COR-L47 (cell line): ENCODE measurements at regions not wholly inside any gene's neighbourhood (a gene's known extent, or its start where the extent isn't known, plus 50 kb on each side); places are given as distances from the start of the nearest gene placed in this dataset.
"Not testable (repeated sequence)": the region's sequence is repeated elsewhere in the genome, so short reads cannot be mapped to it uniquely, and the experiment has no call there.

Source experiments
- DNase-seq: peaks from one replicate; lab custom pipeline; 2025; lab: John Stamatoyannopoulos, UW

GRCh38 chr2:155030296-155030695, 331.8 kb downstream of the KCNJ3 start:
- DNase-seq: no peak

GRCh38 chr2:155026651-155027174, 328.2 kb downstream of the KCNJ3 start:
- no peak for DNase-seq

DNA sequence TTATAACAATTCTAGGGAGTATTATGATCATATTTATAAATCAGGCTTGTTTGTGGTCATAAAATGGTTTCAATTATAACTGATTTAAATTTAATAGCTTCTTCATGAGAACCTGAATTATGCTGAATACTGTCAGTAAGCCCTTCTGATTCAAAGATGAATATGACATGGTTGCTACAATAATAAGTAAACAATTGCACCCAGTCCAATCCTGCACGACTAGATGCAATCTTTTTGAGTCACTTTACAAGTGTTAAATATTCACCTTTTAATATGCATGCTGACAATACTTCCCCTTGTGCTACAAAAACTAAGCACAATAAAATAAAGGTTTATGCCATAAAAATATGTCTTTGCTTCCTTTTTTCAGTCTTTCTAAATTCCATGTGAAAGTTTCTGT, 325.2 kb downstream of the KCNJ3 start:
- DNase-seq: no peak

DNA sequence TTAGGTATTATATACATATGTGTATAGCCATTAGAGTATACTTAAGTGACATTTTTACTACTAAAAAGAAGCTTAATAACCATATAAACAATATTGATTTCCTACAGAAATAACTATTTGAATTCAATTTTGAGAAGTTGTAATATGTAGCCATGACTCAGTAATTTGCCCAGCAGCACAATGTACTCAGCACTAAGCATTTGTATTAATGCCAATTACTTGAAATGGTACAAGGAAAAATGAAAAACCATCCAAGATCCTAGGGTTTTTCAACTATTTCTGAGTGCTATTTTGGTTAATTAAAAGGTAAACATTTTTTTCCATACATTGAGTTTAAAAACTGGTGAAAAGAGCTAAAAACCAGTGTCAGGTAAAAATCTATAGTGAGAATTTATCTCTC, 324.0 kb downstream of the KCNJ3 start:
- no peak for DNase-seq

DNA sequence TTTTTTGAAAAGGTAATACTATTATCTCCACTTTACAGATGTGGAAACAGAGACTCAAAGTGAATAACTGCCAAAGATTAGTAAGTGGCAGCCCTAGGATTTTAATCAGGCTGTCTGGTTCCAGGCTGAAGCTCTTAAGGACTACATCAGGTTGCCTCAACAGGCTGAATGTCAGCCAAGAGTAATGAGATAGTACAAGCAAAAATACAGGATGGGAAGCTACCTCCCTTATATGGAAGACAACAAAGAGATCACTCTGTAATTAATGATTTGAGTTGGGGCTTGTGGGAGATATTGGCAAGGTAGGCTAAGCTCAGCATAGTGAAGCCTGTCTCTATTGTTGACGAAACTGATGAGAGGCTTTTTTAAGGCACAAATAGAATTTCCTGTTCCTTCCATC, 323.1 kb downstream of the KCNJ3 start:
- DNase-seq: peak; percentile 25

DNA sequence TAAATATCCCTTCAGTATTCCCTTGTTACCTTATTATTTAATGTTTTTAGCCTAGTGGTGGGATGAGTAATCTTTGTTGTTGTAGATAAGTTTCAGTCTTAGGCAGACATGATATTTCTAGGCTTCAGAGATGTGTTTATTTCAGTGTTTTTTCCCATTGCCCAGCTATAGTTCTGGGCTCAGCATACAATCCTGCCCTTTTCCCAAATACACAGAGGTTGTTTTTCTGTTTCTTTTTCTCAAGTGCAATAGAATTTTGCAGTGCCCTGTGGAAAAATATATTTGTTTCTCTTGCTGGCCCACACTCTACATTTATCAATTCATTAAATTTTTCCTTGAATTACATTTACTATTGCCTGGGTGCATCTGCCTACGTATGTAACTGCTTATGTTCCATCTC, 321.8 kb downstream of the KCNJ3 start:
- DNase-seq: no peak

DNA sequence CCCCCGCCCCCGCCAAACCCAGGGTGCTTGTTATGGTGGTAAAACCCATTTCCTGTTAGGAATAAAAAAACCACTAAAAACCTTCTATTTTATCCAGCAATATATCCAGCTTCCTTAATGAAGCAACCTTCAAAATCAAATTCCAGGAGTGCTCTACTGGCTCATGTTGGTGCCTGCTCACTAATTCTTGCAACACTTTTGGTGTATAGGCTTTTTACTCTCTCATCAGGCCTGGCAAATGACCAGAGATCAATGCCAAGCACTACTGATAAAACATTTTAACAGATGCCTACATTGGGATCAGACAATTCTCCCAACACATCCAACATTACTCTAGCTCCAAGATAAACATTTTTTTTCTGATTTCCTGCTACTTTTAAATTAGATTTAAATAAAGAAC, 312.4 kb downstream of the KCNJ3 start:
- DNase-seq: no peak

GRCh38 chr2:154995361-154995760, 296.9 kb downstream of the KCNJ3 start:
- no peak for DNase-seq

- DNase-seq: peak; percentile 2
Measured at GRCh38 chr2:154992826-154993225, 294.3 kb downstream of the KCNJ3 start.

GRCh38 chr2:154978710-154979109, 280.2 kb downstream of the KCNJ3 start:
- no peak for DNase-seq

DNA sequence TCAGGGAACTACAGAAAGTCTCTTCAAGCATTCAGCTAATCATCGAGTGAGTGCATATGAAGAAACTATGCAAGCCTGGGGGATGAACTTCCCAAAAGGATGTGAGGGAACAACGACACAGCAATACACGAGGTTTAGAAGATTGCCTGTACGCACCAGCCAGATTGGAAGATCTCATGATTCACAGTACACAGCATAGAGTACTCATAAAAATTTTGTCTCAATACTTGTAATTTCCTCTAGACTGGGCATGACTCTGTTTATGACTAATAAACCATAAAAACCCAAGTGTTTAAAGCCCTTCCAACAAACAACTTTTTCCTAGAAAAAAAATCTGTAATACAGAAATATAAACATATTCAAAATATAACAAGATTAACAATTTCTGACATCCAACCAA, 279.7 kb downstream of the KCNJ3 start:
- DNase-seq: no peak

DNA sequence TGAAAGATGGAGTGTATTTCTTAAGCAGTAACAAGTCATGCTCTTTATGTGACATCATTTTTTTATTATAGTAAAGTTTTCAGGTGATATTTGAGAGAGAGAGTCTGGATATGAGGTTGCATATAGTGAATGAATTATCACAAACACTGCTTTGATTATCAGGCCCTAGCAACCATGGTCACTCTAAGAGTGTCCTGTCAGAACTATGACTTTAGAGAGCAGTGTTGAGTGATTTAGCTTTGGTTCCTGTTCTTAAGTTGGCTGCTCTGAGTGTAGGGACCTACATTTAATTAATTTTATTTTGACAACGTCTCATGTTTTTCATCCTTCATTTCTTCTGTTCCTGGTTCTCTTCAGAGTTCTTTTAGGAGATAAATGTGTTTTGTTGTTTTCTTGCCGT, 275.5 kb downstream of the KCNJ3 start:
- no peak for DNase-seq

DNA sequence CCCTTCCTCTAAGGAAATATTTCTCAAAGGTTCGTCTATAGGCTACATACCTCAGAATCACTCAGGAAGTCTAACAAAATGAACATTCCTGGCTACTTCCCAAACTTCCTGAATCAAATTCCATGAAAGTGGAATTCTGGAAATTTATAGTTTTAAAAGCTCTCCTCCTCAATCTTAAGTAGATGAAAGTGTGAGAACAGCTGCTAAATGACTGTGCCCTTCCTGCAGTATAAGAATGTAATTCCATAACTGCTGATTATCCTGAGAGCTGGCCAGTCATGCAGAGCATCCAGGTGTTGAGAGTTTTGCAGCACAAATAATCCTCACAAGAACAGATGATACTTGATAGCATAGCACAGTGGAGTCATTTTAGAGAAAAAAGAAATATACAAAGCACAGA, 265.0 kb downstream of the KCNJ3 start:
- no peak for DNase-seq

GRCh38 chr2:154961676-154962075, 263.2 kb downstream of the KCNJ3 start:
- no peak for DNase-seq

DNA sequence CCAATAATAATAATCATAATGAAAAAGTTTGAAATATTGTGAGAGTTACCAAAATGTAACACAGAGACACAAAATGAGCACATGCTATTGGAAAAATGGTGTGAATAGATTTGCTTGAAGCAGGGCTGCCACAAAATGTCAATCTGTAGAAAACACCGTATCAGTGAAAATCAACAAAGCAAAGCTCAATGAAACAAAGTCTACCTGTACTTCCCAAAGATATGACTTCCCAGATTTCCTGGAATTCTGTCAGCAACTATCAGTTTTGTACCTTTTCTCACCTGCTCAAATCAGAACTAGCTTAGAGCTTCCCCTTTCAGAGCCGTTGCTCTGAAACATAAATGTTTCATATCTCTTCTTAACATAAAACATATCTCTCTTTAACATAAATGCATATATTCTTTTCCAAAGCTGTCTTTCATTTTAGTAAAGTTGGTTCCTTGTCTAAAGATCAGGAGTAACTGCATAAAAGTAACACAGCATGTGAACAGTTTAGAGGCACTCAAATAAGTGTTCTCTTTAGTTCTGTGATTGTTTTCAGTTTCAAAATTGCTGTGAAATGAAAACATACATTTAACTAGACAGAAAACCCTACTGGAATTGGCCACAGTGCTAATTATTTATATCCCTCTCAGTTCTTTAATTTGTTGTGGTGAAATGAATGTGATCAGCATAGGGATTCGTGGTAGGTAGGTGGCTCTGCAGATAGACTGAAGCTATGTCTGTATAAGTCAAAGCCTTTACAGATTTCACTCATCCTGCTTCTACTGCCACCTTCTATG, 262.5 kb downstream of the KCNJ3 start:
- DNase-seq: no peak

- peak; percentile 81 for DNase-seq
Measured at GRCh38 chr2:154952346-154952980, 254.0 kb downstream of the KCNJ3 start.

- DNase-seq: not testable (repeated sequence)
Measured at GRCh38 chr2:154947416-154947815, 248.9 kb downstream of the KCNJ3 start.

DNA sequence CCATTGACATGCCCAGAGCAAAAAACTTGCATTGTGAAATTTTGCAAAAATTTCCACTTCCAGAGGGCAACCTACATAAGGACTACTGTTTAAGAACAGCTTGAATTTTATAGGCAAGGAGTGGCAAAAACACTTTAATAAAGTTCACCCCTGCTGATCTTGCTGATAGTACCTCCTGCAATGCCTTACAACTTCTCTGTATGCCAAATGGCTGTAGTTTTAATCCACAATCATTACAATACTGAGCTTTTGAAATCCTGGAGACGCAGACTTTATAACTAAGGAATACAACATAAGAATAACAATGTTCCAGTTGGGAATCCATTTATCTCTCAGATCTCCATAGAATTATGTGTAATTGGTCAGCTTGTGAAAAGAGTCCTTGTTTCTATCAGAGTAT, 247.5 kb downstream of the KCNJ3 start:
- DNase-seq: no peak

- DNase-seq: no peak
Measured at GRCh38 chr2:154941379-154941778, 242.9 kb downstream of the KCNJ3 start.

DNA sequence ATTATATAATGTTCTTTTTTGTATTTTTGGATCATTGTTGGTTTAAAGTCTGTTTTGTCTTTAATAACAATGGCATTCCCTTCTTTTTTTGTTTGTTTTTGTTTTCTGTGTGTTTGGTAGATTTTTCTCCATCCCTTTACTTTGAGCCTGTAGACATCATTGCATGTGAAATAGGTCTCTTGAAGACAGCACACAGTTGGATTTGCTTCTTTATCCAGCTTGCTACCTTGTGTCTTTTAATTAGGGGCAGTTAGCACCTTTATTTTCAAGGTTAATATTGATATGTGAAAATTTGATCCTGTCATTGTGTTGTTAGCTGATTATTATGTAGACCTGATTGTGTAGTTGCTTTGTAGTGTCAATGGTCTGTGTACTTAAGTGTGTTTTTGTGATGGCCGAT, 235.7 kb downstream of the KCNJ3 start:
- DNase-seq: no peak

- no peak for DNase-seq
Measured at GRCh38 chr2:154924531-154924930, 226.0 kb downstream of the KCNJ3 start.

DNA sequence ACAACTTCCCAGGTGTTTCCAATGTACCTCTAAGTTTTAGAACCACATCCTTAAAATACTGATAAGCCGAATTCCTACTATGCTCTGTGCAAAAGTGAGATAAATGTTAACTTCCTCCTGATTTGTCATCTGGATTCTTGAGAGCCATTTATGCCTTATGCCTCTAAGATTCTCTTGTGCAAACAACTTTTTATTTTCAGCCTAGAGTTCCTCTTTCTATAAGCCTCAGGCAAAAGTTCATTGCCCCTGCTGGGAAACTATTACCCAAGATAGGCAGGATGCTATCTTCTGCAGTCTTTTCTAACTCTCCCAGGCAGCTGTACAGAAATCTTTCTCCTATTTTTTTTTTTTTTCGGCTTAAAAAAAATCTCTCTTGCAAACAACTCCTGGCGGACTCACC, 216.1 kb downstream of the KCNJ3 start:
- no peak for DNase-seq

DNA sequence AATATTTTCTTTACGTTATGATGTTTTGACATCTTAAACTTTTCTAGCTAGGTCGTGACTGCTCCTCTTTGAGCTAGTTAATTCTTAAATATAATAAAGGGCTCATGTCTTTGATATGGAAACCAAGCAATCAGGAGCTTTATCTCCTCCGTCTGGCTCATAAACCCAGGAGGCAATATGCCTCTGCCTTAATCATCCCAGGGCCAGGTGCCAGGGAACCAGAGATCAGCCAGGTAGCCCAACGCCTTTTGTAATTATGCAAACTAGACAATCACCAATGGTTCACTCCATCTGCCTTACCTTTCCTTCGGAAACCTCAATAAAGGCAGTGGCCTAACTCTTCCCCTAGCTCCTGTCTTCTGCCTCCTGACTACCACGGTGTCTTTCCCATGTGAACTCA, 213.7 kb downstream of the KCNJ3 start:
- DNase-seq: peak; percentile 77

GRCh38 chr2:154911729-154912128, 213.2 kb downstream of the KCNJ3 start:
- DNase-seq: peak; percentile 27
